H1 (cell line): ENCODE measurements at regions not wholly inside any gene's neighbourhood (a gene's known extent, or its start where the extent isn't known, plus 50 kb on each side); places are given as distances from the start of the nearest gene placed in this dataset.

Source experiments
- CTCF ChIA-PET: fragments of 300-600 bp; sonication (Branson Sonifier 250); formaldehyde crosslinking; loops from one replicate; lab custom pipeline; 2021; ENCODE audit not compliant: partially characterized antibody; lab: Charles Lee
- POLR2A ChIA-PET: fragments of 300-600 bp; sonication (Branson Sonifier 250); formaldehyde crosslinking; loops from one replicate; lab custom pipeline; 2021; ENCODE audit warnings: inconsistent platforms; ENCODE audit not compliant: partially characterized antibody; lab: Charles Lee
- DNase-seq, 2 experiments: peaks; one replicate each; pipeline versions ENCODE4 v3.0.0 to v3.0.0-alpha.2; 2010 to 2022; ENCODE audit warnings: low spot score in 2 of 2, low read depth in 1 of 2, mixed read lengths in 1 of 2
- FAIRE-seq: peaks from 2 replicates; lab custom pipeline; 2011; peaks lifted over from hg19 to GRCh38; lab: Jason Lieb, UNC
- H2AFZ ChIP-seq: 2 replicates; pipeline ENCODE4 v1.8.1; 2012; ENCODE audit warnings: low read length, inconsistent platforms
- H2AK5ac ChIP-seq: 2 replicates; pipeline ENCODE4 v1.6.1; 2013; ENCODE audit warnings: low read depth, low read length
- H2BK120ac ChIP-seq: replicated peaks from 2 replicates; pipeline ENCODE3; 2013; ENCODE audit warnings: low read depth, low read length, inconsistent platforms
- H2BK12ac ChIP-seq: 2 replicates; pipeline ENCODE4 v1.6.1; 2013; ENCODE audit warnings: low read depth, low read length
- H2BK15ac ChIP-seq: 2 replicates; pipeline ENCODE4 v1.6.1; 2013; ENCODE audit warnings: low read length
- H2BK20ac ChIP-seq: 2 replicates; pipeline ENCODE4 v1.6.1; 2013; ENCODE audit warnings: low read length
- H2BK5ac ChIP-seq: 2 replicates; pipeline ENCODE4 v1.6.1; 2013; ENCODE audit warnings: low read depth, low read length
- H3K14ac ChIP-seq: 2 replicates; pipeline ENCODE4 v1.6.1; 2013; ENCODE audit warnings: inconsistent platforms; ENCODE audit not compliant: insufficient read length
- H3K18ac ChIP-seq: 2 replicates; pipeline ENCODE4 v1.6.1; 2013; ENCODE audit warnings: low read length; ENCODE audit errors: extremely low read depth
- H3K23ac ChIP-seq: 2 replicates; pipeline ENCODE4 v1.6.1; 2013; ENCODE audit warnings: inconsistent platforms; ENCODE audit not compliant: insufficient read length
- H3K23me2 ChIP-seq: 2 replicates; pipeline ENCODE4 v1.6.1; 2013; ENCODE audit warnings: low read depth, low read length
- H3K27ac ChIP-seq: 2 replicates; pipeline ENCODE4 v1.6.1; 2011; ENCODE audit warnings: low read depth, low read length, inconsistent platforms
- H3K27me3 ChIP-seq, 4 experiments: replicated peaks in 1 of 4; 1 replicate in 1 of 4; 2 replicates in 3 of 4; pipeline versions ENCODE4 v1.6.1 to v1.8.1; 2011 to 2013; ENCODE audit warnings: low read length in 3 of 4, mild to moderate bottlenecking in 3 of 4, inconsistent platforms in 2 of 4, mixed read lengths in 2 of 4, moderate library complexity in 1 of 4; ENCODE audit not compliant: control insufficient read depth in 3 of 4, insufficient read depth in 3 of 4; ENCODE audit errors: extremely low read depth in 1 of 4
- H3K36me3 ChIP-seq, 4 experiments: 2 replicates each; pipeline versions ENCODE4 v1.6.1 to v1.8.1; 2011 to 2013; ENCODE audit warnings: mild to moderate bottlenecking in 4 of 4, low read length in 3 of 4, moderate library complexity in 2 of 4, control low read depth in 1 of 4, inconsistent platforms in 1 of 4; ENCODE audit not compliant: insufficient read depth in 4 of 4, control insufficient read depth in 2 of 4
- H3K4ac ChIP-seq: replicated peaks from 2 replicates; pipeline ENCODE3; 2013; ENCODE audit warnings: low read length, low read depth, mixed read lengths, inconsistent platforms; ENCODE audit not compliant: insufficient read length
- H3K4me1 ChIP-seq, 4 experiments: replicated peaks in 1 of 4; 1 replicate in 1 of 4; 2 replicates in 3 of 4; pipeline versions ENCODE4 v1.6.1 to v1.8.1; 2011 to 2013; ENCODE audit warnings: low read length in 3 of 4, inconsistent platforms in 2 of 4, mixed read lengths in 1 of 4; ENCODE audit not compliant: insufficient read depth in 4 of 4, control insufficient read depth in 3 of 4
- H3K4me2 ChIP-seq, 2 experiments: 2 replicates each; pipeline versions ENCODE4 v1.6.1 to v1.8.1; 2011 to 2013; ENCODE audit warnings: low read depth in 2 of 2, low read length in 2 of 2, control low read depth in 1 of 2, inconsistent platforms in 1 of 2, mild to moderate bottlenecking in 1 of 2; ENCODE audit not compliant: insufficient read depth in 1 of 2
- H3K4me3 ChIP-seq, 4 experiments: fragments of 200-600, 300-600 bp in 1 of 4; sonication (generic), shearing (Covaris generic), sonication (Bioruptor Twin) in 1 of 4; 2 replicates each; pipeline versions ENCODE4 v1.5.1 to v1.8.1; 2011 to 2016; ENCODE audit warnings: low read length in 4 of 4, low read depth in 3 of 4, control low read depth in 2 of 4, inconsistent platforms in 2 of 4, mild to moderate bottlenecking in 2 of 4, mixed read lengths in 1 of 4, moderate library complexity in 1 of 4; ENCODE audit not compliant: insufficient read depth in 2 of 4; ENCODE audit errors: extremely low read depth in 1 of 4
- H3K56ac ChIP-seq: replicated peaks from 2 replicates; pipeline ENCODE3; 2013; ENCODE audit warnings: low read depth, mild to moderate bottlenecking, mixed read lengths, low read length, inconsistent platforms; ENCODE audit not compliant: insufficient read length
- H3K79me1 ChIP-seq: 2 replicates; pipeline ENCODE4 v1.6.1; 2013; ENCODE audit warnings: low read depth, low read length, control low read depth
- H3K79me2 ChIP-seq, 2 experiments: 2 replicates each; pipeline versions ENCODE4 v1.6.1 to v1.8.1; 2012 to 2013; ENCODE audit warnings: low read length in 2 of 2, mild to moderate bottlenecking in 2 of 2, inconsistent platforms in 1 of 2; ENCODE audit not compliant: insufficient read depth in 2 of 2, control insufficient read depth in 1 of 2
- H3K9ac ChIP-seq, 4 experiments: replicated peaks in 1 of 4; 1 replicate in 1 of 4; 2 replicates in 3 of 4; pipeline versions ENCODE4 v1.6.1 to v1.8.1; 2011 to 2013; ENCODE audit warnings: low read depth in 3 of 4, low read length in 3 of 4, control low read depth in 2 of 4, mild to moderate bottlenecking in 2 of 4, moderate library complexity in 2 of 4, inconsistent platforms in 1 of 4; ENCODE audit errors: extremely low read depth in 1 of 4
- H3K9me3 ChIP-seq, 2 experiments: 2 replicates each; pipeline versions ENCODE4 v1.6.1 to v1.8.1; 2012 to 2013; ENCODE audit warnings: mild to moderate bottlenecking in 2 of 2, moderate library complexity in 2 of 2, control low read depth in 1 of 2, inconsistent platforms in 1 of 2, low read depth in 1 of 2, low read length in 1 of 2, mixed read lengths in 1 of 2; ENCODE audit not compliant: insufficient read depth in 2 of 2
- H4K20me1 ChIP-seq, 2 experiments: replicated peaks in 1 of 2; 2 replicates each; pipeline versions ENCODE3 to v1.8.1; 2011 to 2013; ENCODE audit warnings: inconsistent platforms in 2 of 2, low read length in 2 of 2, mild to moderate bottlenecking in 1 of 2; ENCODE audit not compliant: insufficient read depth in 2 of 2, control insufficient read depth in 1 of 2
- H4K5ac ChIP-seq: 2 replicates; pipeline ENCODE4 v1.6.1; 2013; ENCODE audit warnings: low read length, low read depth, mixed read lengths, inconsistent platforms; ENCODE audit not compliant: insufficient read length
- H4K8ac ChIP-seq: 2 replicates; pipeline ENCODE4 v1.8.0; 2013; ENCODE audit warnings: mild to moderate bottlenecking, moderate library complexity, low read length, inconsistent platforms; ENCODE audit not compliant: insufficient read depth; ENCODE audit errors: extremely low read depth
- H4K91ac ChIP-seq: replicated peaks from 2 replicates; pipeline ENCODE3; 2013; ENCODE audit warnings: low read length, mixed read lengths, inconsistent platforms; ENCODE audit not compliant: insufficient read length
- GABPA ChIP-seq: IDR thresholded peaks from 2 replicates; pipeline ENCODE4 v1.6.1; 2011; ENCODE audit warnings: mild to moderate bottlenecking, low read length, moderate library complexity, borderline replicate concordance; ENCODE audit not compliant: insufficient read depth
- NANOG ChIP-seq: IDR thresholded peaks from 2 replicates; pipeline ENCODE4 v1.6.1; 2011; ENCODE audit warnings: low read length, low read depth, mild to moderate bottlenecking, inconsistent platforms; ENCODE audit not compliant: insufficient read depth, poor library complexity, severe bottlenecking
- SAP30 ChIP-seq: fragments of 300-600 bp; sonication (generic); IDR thresholded peaks from 2 replicates; pipeline ENCODE4 v1.7.1; 2012; ENCODE audit warnings: low read length, moderate library complexity, mild to moderate bottlenecking, inconsistent platforms; ENCODE audit not compliant: insufficient read depth, insufficient replicate concordance
- WGBS, 2 experiments: shearing (Covaris generic) in 1 of 2; methylation state at CpG; one replicate each; pipeline versions ENCODE4 v1.1.6 to v1.1.7; 2013 to 2015; ENCODE audit warnings: low lambda C conversion rate in 2 of 2, mixed read lengths in 2 of 2, inconsistent platforms in 1 of 2, low coverage in 1 of 2, missing lambda C conversion rate in 1 of 2; ENCODE audit not compliant: insufficient replicate concordance in 2 of 2, insufficient coverage in 1 of 2, insufficient read length in 1 of 2; ENCODE audit errors: extremely low coverage in 1 of 2, missing lambda C conversion rate in 1 of 2; 5-methylcytosine and 5-hydroxymethylcytosine counted together

DNA sequence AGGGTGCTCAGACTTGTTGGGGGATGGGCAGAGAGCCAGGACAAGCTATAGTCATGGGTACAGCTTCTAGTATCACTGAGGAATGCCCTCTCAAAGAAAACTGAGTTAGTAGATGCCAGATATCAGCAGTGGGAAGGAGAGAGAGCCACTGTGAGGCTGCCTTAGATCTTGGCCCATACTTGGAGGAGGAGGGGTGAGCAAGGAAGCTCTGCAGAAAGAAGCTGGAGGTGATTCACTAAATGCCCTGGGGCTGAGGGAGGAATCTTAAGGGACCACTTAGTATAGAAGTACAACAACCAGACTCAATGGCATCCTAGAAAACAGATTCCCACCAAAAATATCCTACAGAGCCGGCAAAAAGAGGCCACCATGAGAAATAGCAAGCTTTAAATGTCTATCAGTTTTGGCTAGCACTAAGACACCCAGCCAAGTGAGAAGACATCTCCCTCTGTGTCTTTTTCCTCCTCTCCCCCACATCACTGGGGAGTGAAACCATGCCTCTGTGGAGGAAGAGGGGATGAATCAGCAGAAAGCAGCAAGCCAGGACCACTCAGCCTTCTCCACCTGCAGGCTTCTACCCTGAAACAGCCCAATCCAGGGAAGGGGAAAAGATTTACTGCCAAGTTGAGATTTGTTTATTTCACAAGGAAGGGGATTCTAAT is 282.5 kb upstream of the STT3B start:
- Histone ChIP-seq H3K36me3 (no peaks in the 10 kb centered on the region), H3K4me3 (no peak overlapping the region), H2AK5ac (no peak overlapping the region), H4K5ac (no peak overlapping the region), H3K4me1 (peaks cover 0 to 5% (median 0%) of the 10 kb centered on the region in 4 experiments; a peak in 1 of 7 replicates), H4K91ac (no peak overlapping the region), H3K9ac (no peak overlapping the region), H2BK15ac (no peak overlapping the region), H3K18ac (no peak overlapping the region), H3K79me2 (no peaks in the 10 kb centered on the region), H3K23me2 (no peaks in the 10 kb centered on the region), H3K23ac (no peak overlapping the region), H2BK120ac (no peak overlapping the region), H2BK12ac (no peak overlapping the region), H2BK5ac (no peak overlapping the region), H3K14ac (no peak overlapping the region), H3K4ac (no peak overlapping the region), H4K20me1 (no peaks in the 10 kb centered on the region), H3K4me2 (no peak overlapping the region), H3K56ac (no peak overlapping the region), H3K27me3 (no peaks in the 10 kb centered on the region), H3K27ac (no peak overlapping the region), H2AFZ (peak overlapping the region; percentile 91), H4K8ac (no peak overlapping the region), H3K79me1 (no peaks in the 10 kb centered on the region), H2BK20ac (no peak overlapping the region), H3K9me3 (no peaks in the 10 kb centered on the region; a peak in 1 of 4 replicates)
- ChIA-PET CTCF (interaction anchor here (1.0 kb wide), 1 partner anchor 9 kb away, joined by 3 read pairs; no protein-coding TSS in a partner anchor), POLR2A (no interaction called here)
- no peak for FAIRE-seq
- DNase-seq = no peak
- 88% methylated on average over 1 of the region's 1 CpG; no CpG with 5 or more reads in 1 of the 2 experiments for WGBS, 2 experiments
- no peak for TF ChIP-seq NANOG
- no peak for TF ChIP-seq SAP30
- no peak for TF ChIP-seq GABPA
